ENCODE measurements at regions not wholly inside any gene's neighbourhood (a gene's known extent, or its start where the extent isn't known, plus 50 kb on each side); places are given as distances from the start of the nearest gene placed in this dataset.

- ChIA-PET CTCF (no interaction called here), POLR2A (no interaction called here)
- Histone ChIP-seq H3K4me1 (ENCODE audit: control insufficient read depth in 1 of 2, extremely low read depth in 1 of 2, insufficient read depth in 2 of 2, low read length in 2 of 2) (no peaks in the 10 kb centered on the region), H3K4me3 (ENCODE audit: control insufficient read depth in 1 of 2, extremely low read depth in 1 of 2, low read length in 1 of 2) (no peak overlapping the region), H3K9me3 (no peaks in the 10 kb centered on the region), H3K27me3 (replicated peaks in 1 of 2; ENCODE audit: control insufficient read depth in 2 of 2, extremely low read depth in 1 of 2, insufficient read depth in 2 of 2, low read length in 1 of 2) (no peaks in the 10 kb centered on the region), H3K27ac (ENCODE audit: low read length) (no peak overlapping the region), H3K36me3 (ENCODE audit: control insufficient read depth in 2 of 2, extremely low read depth in 1 of 2, insufficient read depth in 1 of 2, low read length in 1 of 2) (no peaks in the 10 kb centered on the region)
- Mint-ChIP-seq H3K36me3 (no peaks in the 10 kb centered on the region), H3K27me3 (no peaks in the 10 kb centered on the region), H3K4me1 (no peaks in the 10 kb centered on the region), H3K27ac (no peak overlapping the region), H3K4me3 (no peak overlapping the region), H3K9me3 (no peaks in the 10 kb centered on the region)
- ATAC-seq (replicated peaks in 1 of 4) = no peak
- 29% methylated on average over 1 of the region's 4 CpGs for WGBS (ENCODE audit: insufficient coverage)
- DNase-seq = no peak
Observed at GRCh38 chr1:106964495-106964894, 92.0 kb upstream of the PRMT6 start.

GRCh38 chr1:106968644-106969043 is 87.8 kb upstream of the PRMT6 start:
- Mint-ChIP-seq H3K27ac (no peak overlapping the region), H3K36me3 (no peaks in the 10 kb centered on the region), H3K4me1 (no peaks in the 10 kb centered on the region), H3K27me3 (no peaks in the 10 kb centered on the region), H3K9me3 (no peaks in the 10 kb centered on the region), H3K4me3 (no peak overlapping the region)
- ChIA-PET CTCF (no interaction called here), POLR2A (no interaction called here)
- no peaks in the 10 kb centered on the region for H3K9me3 ChIP-seq
- ATAC-seq (replicated peaks in 1 of 4) = no peak
- DNase-seq = no peak
- H3K36me3 ChIP-seq (ENCODE audit: control insufficient read depth in 2 of 2, extremely low read depth in 1 of 2, insufficient read depth in 1 of 2, low read length in 1 of 2) = no peaks in the 10 kb centered on the region
- no peak overlapping the region for H3K27ac ChIP-seq (ENCODE audit: low read length)
- no peak overlapping the region for H3K4me3 ChIP-seq (ENCODE audit: control insufficient read depth in 1 of 2, extremely low read depth in 1 of 2, low read length in 1 of 2)
- H3K4me1 ChIP-seq (ENCODE audit: control insufficient read depth in 1 of 2, extremely low read depth in 1 of 2, insufficient read depth in 2 of 2, low read length in 2 of 2) = no peaks in the 10 kb centered on the region
- H3K27me3 ChIP-seq (replicated peaks in 1 of 2; ENCODE audit: control insufficient read depth in 2 of 2, extremely low read depth in 1 of 2, insufficient read depth in 2 of 2, low read length in 1 of 2) = no peaks in the 10 kb centered on the region
- no CpG with 5 or more reads among the region's 2 CpGs for WGBS (ENCODE audit: insufficient coverage)

GRCh38 chr1:106969731-106970130 is 86.7 kb upstream of the PRMT6 start:
- no peaks in the 10 kb centered on the region for H3K4me1 ChIP-seq (ENCODE audit: control insufficient read depth in 1 of 2, extremely low read depth in 1 of 2, insufficient read depth in 2 of 2, low read length in 2 of 2)
- H3K9me3 ChIP-seq = no peaks in the 10 kb centered on the region
- no peak for ATAC-seq (replicated peaks in 1 of 4)
- no peak overlapping the region for H3K27ac Mint-ChIP-seq
- H3K36me3 ChIP-seq (ENCODE audit: control insufficient read depth in 2 of 2, extremely low read depth in 1 of 2, insufficient read depth in 1 of 2, low read length in 1 of 2) = no peaks in the 10 kb centered on the region
- H3K27ac ChIP-seq (ENCODE audit: low read length) = no peak overlapping the region
- no peaks in the 10 kb centered on the region for H3K27me3 Mint-ChIP-seq
- H3K9me3 Mint-ChIP-seq = no peaks in the 10 kb centered on the region
- no peaks in the 10 kb centered on the region for H3K4me1 Mint-ChIP-seq
- no peak overlapping the region for H3K4me3 ChIP-seq (ENCODE audit: control insufficient read depth in 1 of 2, extremely low read depth in 1 of 2, low read length in 1 of 2)
- POLR2A ChIA-PET = no interaction called here
- H3K4me3 Mint-ChIP-seq = no peak overlapping the region
- DNase-seq = no peak
- H3K27me3 ChIP-seq (replicated peaks in 1 of 2; ENCODE audit: control insufficient read depth in 2 of 2, extremely low read depth in 1 of 2, insufficient read depth in 2 of 2, low read length in 1 of 2) = no peaks in the 10 kb centered on the region
- CTCF ChIA-PET = interaction anchor here in 1 of 2 donors (0.9 kb wide), 1 partner anchor 172 kb away, joined by 9 read pairs; no protein-coding TSS in a partner anchor
- H3K36me3 Mint-ChIP-seq = no peaks in the 10 kb centered on the region

- Mint-ChIP-seq H3K4me3 (no peak overlapping the region), H3K27ac (no peak overlapping the region), H3K36me3 (no peaks in the 10 kb centered on the region), H3K9me3 (no peaks in the 10 kb centered on the region), H3K27me3 (no peaks in the 10 kb centered on the region), H3K4me1 (no peaks in the 10 kb centered on the region)
- no peak overlapping the region for H3K27ac ChIP-seq (ENCODE audit: low read length)
- no peak for DNase-seq
- no peaks in the 10 kb centered on the region for H3K27me3 ChIP-seq (replicated peaks in 1 of 2; ENCODE audit: control insufficient read depth in 2 of 2, extremely low read depth in 1 of 2, insufficient read depth in 2 of 2, low read length in 1 of 2)
- ChIA-PET CTCF (interaction anchor here in 1 of 2 donors (0.6 kb wide), 1 partner anchor 296 kb away, joined by 4 read pairs; no protein-coding TSS in a partner anchor), POLR2A (no interaction called here)
- no peaks in the 10 kb centered on the region for H3K4me1 ChIP-seq (ENCODE audit: control insufficient read depth in 1 of 2, extremely low read depth in 1 of 2, insufficient read depth in 2 of 2, low read length in 2 of 2)
- no peaks in the 10 kb centered on the region for H3K36me3 ChIP-seq (ENCODE audit: control insufficient read depth in 2 of 2, extremely low read depth in 1 of 2, insufficient read depth in 1 of 2, low read length in 1 of 2)
- no CpG with 5 or more reads among the region's 2 CpGs for WGBS (ENCODE audit: insufficient coverage)
- no peaks in the 10 kb centered on the region for H3K9me3 ChIP-seq
- H3K4me3 ChIP-seq (ENCODE audit: control insufficient read depth in 1 of 2, extremely low read depth in 1 of 2, low read length in 1 of 2) = no peak overlapping the region
- no peak for ATAC-seq (replicated peaks in 1 of 4)
Observed at GRCh38 chr1:106972074-106972473, 84.4 kb upstream of the PRMT6 start.

- ChIA-PET CTCF (no interaction called here), POLR2A (no interaction called here)
- Mint-ChIP-seq H3K36me3 (no peaks in the 10 kb centered on the region), H3K27ac (no peak overlapping the region), H3K4me3 (no peak overlapping the region), H3K27me3 (peaks cover 0 to 3% of the 10 kb centered on the region in 2 donors), H3K9me3 (no peaks in the 10 kb centered on the region), H3K4me1 (no peaks in the 10 kb centered on the region)
- H3K36me3 ChIP-seq (ENCODE audit: control insufficient read depth in 2 of 2, extremely low read depth in 1 of 2, insufficient read depth in 1 of 2, low read length in 1 of 2) = no peaks in the 10 kb centered on the region
- no CpG with 5 or more reads among the region's 2 CpGs for WGBS (ENCODE audit: insufficient coverage)
- no peak overlapping the region for H3K4me3 ChIP-seq (ENCODE audit: control insufficient read depth in 1 of 2, extremely low read depth in 1 of 2, low read length in 1 of 2)
- no peaks in the 10 kb centered on the region for H3K4me1 ChIP-seq (ENCODE audit: control insufficient read depth in 1 of 2, extremely low read depth in 1 of 2, insufficient read depth in 2 of 2, low read length in 2 of 2)
- no peaks in the 10 kb centered on the region for H3K9me3 ChIP-seq
- ATAC-seq (replicated peaks in 1 of 4) (no peak), DNase-seq (no peak)
- H3K27ac ChIP-seq (ENCODE audit: low read length) = no peak overlapping the region
- no peaks in the 10 kb centered on the region for H3K27me3 ChIP-seq (replicated peaks in 1 of 2; ENCODE audit: control insufficient read depth in 2 of 2, extremely low read depth in 1 of 2, insufficient read depth in 2 of 2, low read length in 1 of 2)
Observed at GRCh38 chr1:106975944-106976343, 80.5 kb upstream of the PRMT6 start.

GRCh38 chr1:106978477-106979322 is 77.8 kb upstream of the PRMT6 start:
- WGBS (ENCODE audit: insufficient coverage) = no CpG with 5 or more reads among the region's 3 CpGs
- Mint-ChIP-seq H3K9me3 (no peaks in the 10 kb centered on the region), H3K36me3 (no peaks in the 10 kb centered on the region), H3K4me1 (no peaks in the 10 kb centered on the region), H3K4me3 (no peak overlapping the region), H3K27ac (no peak overlapping the region), H3K27me3 (peaks cover 0 to 3% of the 10 kb centered on the region in 2 donors)
- H3K27me3 ChIP-seq (replicated peaks in 1 of 2; ENCODE audit: control insufficient read depth in 2 of 2, extremely low read depth in 1 of 2, insufficient read depth in 2 of 2, low read length in 1 of 2) = no peaks in the 10 kb centered on the region
- H3K4me3 ChIP-seq (ENCODE audit: control insufficient read depth in 1 of 2, extremely low read depth in 1 of 2, low read length in 1 of 2) = no peak overlapping the region
- CTCF ChIA-PET = no interaction called here
- no peaks in the 10 kb centered on the region for H3K9me3 ChIP-seq
- no peak for DNase-seq
- POLR2A ChIA-PET = interaction anchor here in 1 of 2 donors (0.7 kb wide), 1 partner anchor 75 kb away, joined by 3 read pairs; no protein-coding TSS in a partner anchor
- no peaks in the 10 kb centered on the region for H3K4me1 ChIP-seq (ENCODE audit: control insufficient read depth in 1 of 2, extremely low read depth in 1 of 2, insufficient read depth in 2 of 2, low read length in 2 of 2)
- no peak for ATAC-seq (replicated peaks in 1 of 4)
- no peak overlapping the region for H3K27ac ChIP-seq (ENCODE audit: low read length)
- no peaks in the 10 kb centered on the region for H3K36me3 ChIP-seq (ENCODE audit: control insufficient read depth in 2 of 2, extremely low read depth in 1 of 2, insufficient read depth in 1 of 2, low read length in 1 of 2)
